ENCODE measurements at regions not wholly inside any gene's neighbourhood (a gene's known extent, or its start where the extent isn't known, plus 50 kb on each side); places are given as distances from the start of the nearest gene placed in this dataset.

DNA sequence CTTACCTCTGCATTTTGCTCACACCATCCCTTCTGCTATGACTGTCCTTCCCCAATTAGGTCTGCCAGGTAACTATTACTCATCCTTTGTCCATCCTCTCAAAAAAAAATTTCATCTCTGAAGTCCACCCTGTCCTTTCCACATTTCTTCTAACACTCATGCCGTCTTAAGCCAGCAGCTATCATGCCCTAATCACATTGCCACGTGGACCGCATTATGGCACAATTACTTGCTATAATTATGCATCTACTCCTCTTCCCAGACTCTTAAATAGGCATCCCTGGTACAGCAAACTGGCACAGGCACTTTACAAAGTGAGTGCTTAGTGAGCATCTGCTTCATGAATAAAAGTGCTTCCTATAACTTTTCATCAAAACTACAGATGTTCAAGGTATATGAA is 295.4 kb upstream of the ESRRG start:
- no peaks in the 10 kb centered on the region for H3K27me3 ChIP-seq
- TF ChIP-seq POLR2A (IDR thresholded peaks at IDR 0.05) = no peak
- TF ChIP-seq, protein P1, sequence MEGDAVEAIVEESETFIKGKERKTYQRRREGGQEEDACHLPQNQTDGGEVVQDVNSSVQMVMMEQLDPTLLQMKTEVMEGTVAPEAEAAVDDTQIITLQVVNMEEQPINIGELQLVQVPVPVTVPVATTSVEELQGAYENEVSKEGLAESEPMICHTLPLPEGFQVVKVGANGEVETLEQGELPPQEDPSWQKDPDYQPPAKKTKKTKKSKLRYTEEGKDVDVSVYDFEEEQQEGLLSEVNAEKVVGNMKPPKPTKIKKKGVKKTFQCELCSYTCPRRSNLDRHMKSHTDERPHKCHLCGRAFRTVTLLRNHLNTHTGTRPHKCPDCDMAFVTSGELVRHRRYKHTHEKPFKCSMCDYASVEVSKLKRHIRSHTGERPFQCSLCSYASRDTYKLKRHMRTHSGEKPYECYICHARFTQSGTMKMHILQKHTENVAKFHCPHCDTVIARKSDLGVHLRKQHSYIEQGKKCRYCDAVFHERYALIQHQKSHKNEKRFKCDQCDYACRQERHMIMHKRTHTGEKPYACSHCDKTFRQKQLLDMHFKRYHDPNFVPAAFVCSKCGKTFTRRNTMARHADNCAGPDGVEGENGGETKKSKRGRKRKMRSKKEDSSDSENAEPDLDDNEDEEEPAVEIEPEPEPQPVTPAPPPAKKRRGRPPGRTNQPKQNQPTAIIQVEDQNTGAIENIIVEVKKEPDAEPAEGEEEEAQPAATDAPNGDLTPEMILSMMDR (IDR thresholded peaks at IDR 0.05) = no peak
- H3K4me3 ChIP-seq = no peak overlapping the region
- no peaks in the 10 kb centered on the region for H3K4me1 ChIP-seq
- no peak overlapping the region for H3K27ac ChIP-seq
- H3K9me3 ChIP-seq = no peaks in the 10 kb centered on the region
- no peaks in the 10 kb centered on the region for H3K36me3 ChIP-seq
- DNase-seq = no peak

DNA sequence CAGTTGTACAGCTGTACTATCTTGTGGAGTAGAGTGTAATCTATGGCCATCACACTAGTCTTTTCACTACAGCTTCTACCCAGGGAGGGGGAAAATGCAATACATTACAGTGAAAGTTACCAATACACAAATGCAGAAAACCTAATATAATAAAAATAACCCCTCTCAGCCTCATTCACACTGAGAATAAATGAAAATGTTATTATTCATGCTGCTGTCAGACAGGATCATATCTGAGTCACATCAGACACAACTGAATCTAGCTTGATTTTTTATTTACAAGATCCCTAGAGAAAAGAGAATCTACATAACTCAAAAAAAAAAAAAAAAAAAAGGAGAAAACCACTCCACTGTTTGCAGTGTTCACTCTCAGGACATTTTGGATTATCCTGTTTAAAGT is 293.9 kb upstream of the ESRRG start:
- DNase-seq = no peak
- Histone ChIP-seq H3K4me1 (no peaks in the 10 kb centered on the region), H3K4me3 (no peak overlapping the region), H3K9me3 (no peaks in the 10 kb centered on the region), H3K27me3 (no peaks in the 10 kb centered on the region), H3K27ac (no peak overlapping the region), H3K36me3 (no peaks in the 10 kb centered on the region)
- TF ChIP-seq, protein P1 (IDR thresholded peaks at IDR 0.05) = no peak
- TF ChIP-seq POLR2A (IDR thresholded peaks at IDR 0.05) = no peak

DNA sequence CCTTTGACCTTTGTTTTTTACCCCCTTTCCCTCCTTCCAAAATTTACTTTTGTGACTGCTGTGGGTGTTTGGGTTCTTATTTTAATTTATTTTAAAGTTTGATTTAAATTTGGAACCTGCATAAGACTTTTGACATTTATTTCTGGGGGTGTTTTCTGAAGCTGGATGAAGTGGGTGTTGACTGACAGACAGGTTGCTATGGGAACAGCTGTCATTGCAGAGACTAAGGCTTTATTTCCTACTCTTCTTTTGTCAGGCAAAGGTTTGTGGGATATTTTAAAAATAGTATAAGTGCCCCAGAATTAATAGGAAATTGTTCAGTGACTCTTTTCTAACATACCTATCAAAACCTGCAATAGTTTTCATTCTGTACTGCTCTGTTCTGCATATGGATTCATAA is 290.8 kb upstream of the ESRRG start:
- no peaks in the 10 kb centered on the region for H3K9me3 ChIP-seq
- DNase-seq = no peak
- H3K27ac ChIP-seq = no peak overlapping the region
- H3K4me3 ChIP-seq = no peak overlapping the region
- TF ChIP-seq POLR2A (IDR thresholded peaks at IDR 0.05) = no peak
- TF ChIP-seq, protein P1 (IDR thresholded peaks at IDR 0.05) = no peak
- H3K27me3 ChIP-seq = no peaks in the 10 kb centered on the region
- H3K36me3 ChIP-seq = no peaks in the 10 kb centered on the region
- no peaks in the 10 kb centered on the region for H3K4me1 ChIP-seq

DNA sequence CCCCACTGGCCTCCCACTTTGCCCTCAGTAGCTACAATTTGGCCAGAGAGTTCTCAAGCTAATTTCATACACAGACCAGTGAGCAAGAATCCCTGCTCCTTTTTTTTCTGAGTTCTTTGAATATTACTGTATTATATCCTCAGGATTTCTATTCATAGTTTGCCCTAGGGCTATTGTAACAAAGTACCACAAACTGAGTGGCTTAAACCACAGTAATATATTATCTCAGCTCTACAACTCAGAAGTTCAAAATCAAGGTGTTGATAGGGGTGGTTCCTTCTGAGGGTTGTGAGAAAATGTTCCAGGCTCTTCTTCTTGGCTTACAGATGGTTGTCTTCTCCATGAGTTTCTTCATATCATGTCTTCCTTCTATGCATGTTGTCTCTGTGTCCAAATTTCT is 289.4 kb upstream of the ESRRG start:
- no peak for DNase-seq
- Histone ChIP-seq H3K9me3 (no peaks in the 10 kb centered on the region), H3K4me1 (no peaks in the 10 kb centered on the region), H3K27me3 (no peaks in the 10 kb centered on the region), H3K36me3 (no peaks in the 10 kb centered on the region), H3K4me3 (no peak overlapping the region), H3K27ac (no peak overlapping the region)
- TF ChIP-seq, protein P1 (IDR thresholded peaks at IDR 0.05) = no peak
- no peak for TF ChIP-seq POLR2A (IDR thresholded peaks at IDR 0.05)

DNA sequence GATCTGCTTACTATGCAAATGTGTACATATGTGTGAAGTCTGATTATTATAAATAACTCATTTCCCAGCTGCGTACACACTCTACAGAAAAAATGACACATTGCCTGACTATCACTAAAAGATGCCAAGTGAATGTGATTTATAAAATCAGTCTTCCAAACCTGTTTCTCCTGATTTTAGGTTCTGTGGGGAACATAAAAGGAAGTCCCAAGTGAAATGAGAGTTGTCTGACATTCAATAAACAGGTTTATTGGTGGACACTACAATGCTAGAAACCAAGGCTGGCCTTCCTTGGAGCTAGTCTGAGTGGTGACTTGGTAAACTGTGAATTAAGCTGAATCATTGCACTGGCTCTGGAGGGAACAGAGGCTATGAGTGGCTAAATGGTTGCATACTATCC is 287.9 kb upstream of the ESRRG start:
- TF ChIP-seq, protein P1 (IDR thresholded peaks at IDR 0.05) = no peak
- no peak for TF ChIP-seq POLR2A (IDR thresholded peaks at IDR 0.05)
- Histone ChIP-seq H3K27me3 (no peaks in the 10 kb centered on the region), H3K4me1 (no peaks in the 10 kb centered on the region)

DNA sequence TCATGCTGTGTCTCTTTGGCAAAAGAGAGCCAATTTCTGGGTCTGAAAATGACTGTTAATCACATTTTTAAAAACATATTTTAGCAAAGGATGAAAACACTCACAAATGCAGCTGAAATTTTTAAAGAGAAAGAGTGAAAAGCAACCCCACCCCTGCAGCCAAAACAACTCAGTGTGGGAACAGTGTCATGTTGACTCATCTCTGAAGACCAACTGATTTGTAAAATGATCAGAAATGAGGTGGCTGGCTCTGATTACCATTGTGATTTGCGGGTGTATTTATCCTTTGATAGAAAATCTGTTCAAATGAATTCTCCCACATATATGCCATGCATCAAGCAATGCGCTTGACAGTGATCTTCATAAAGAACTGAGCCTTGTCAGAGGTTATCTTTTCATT is 287.0 kb upstream of the ESRRG start:
- no peaks in the 10 kb centered on the region for H3K27me3 ChIP-seq
- no peak overlapping the region for H3K27ac ChIP-seq
- H3K36me3 ChIP-seq = no peaks in the 10 kb centered on the region
- no peak overlapping the region for H3K4me3 ChIP-seq
- no peaks in the 10 kb centered on the region for H3K9me3 ChIP-seq
- no peaks in the 10 kb centered on the region for H3K4me1 ChIP-seq
- TF ChIP-seq, protein P1 (IDR thresholded peaks at IDR 0.05) = no peak
- TF ChIP-seq POLR2A (IDR thresholded peaks at IDR 0.05) = no peak
- DNase-seq = no peak

More for the DNA sequence above, 287.9 kb upstream of the ESRRG start:
- no peak overlapping the region for H3K4me3 ChIP-seq
- H3K27ac ChIP-seq = no peak overlapping the region
- H3K9me3 ChIP-seq = no peaks in the 10 kb centered on the region
- no peaks in the 10 kb centered on the region for H3K36me3 ChIP-seq
- DNase-seq = no peak
